Caco-2 (cell line): ENCODE measurements at regions not wholly inside any gene's neighbourhood (a gene's known extent, or its start where the extent isn't known, plus 50 kb on each side); places are given as distances from the start of the nearest gene placed in this dataset.
A peak's percentile ranks its signal among the peaks of the same experiment; 100 is the strongest.

Experiments
- BruUV-seq: library from RNA; stranded (reverse); fragments of 400-500 nt; replicated peaks from 2 replicates; lab custom pipeline; 2021; lab: Mats Ljungman, UMichigan
- CTCF ChIA-PET: fragments of 300-600 bp; sonication (Branson Sonifier 250); formaldehyde crosslinking; loops from one replicate; lab custom pipeline; 2022; ENCODE audit warnings: antibody characterized with exemption; lab: Charles Lee
- POLR2A ChIA-PET: fragments of 300-600 bp; sonication (Branson Sonifier 250); formaldehyde crosslinking; loops from one replicate; lab custom pipeline; 2022; ENCODE audit warnings: antibody characterized with exemption; lab: Charles Lee
- DNase-seq, 2 experiments: peaks; one replicate each; pipeline versions ENCODE4 v3.0.0 to v3.0.0-alpha.2; 2020 to 2022
- H3K27me3 ChIP-seq: replicated peaks from 2 replicates; pipeline ENCODE4 v1.6.0; 2011; ENCODE audit warnings: low read length; ENCODE audit not compliant: control insufficient read depth, insufficient read depth
- H3K36me3 ChIP-seq: 2 replicates; pipeline ENCODE4 v1.5.1; 2011; ENCODE audit warnings: low read length; ENCODE audit not compliant: control insufficient read depth, insufficient read depth
- H3K4me1 ChIP-seq: fragments of 250-450 bp; sonication (Bioruptor Pico); 2 replicates; pipeline ENCODE4 v1.5.1; 2020; ENCODE audit warnings: mild to moderate bottlenecking
- H3K4me3 ChIP-seq: 2 replicates; pipeline ENCODE4 v1.5.1; 2011; ENCODE audit warnings: low read depth, mild to moderate bottlenecking, control low read depth, low read length
- H3K9me3 ChIP-seq: fragments of 250-450 bp; sonication (Bioruptor Pico); 2 replicates; pipeline ENCODE4 v1.5.1; 2020; ENCODE audit warnings: mild to moderate bottlenecking, moderate library complexity
- H3K27ac Mint-ChIP-seq: one replicate; pipeline ENCODE4 v1.8.0; 2022; ENCODE audit warnings: mixed read lengths; ENCODE audit not compliant: unreplicated experiment
- H3K27me3 Mint-ChIP-seq: one replicate; pipeline ENCODE4 v1.8.0; 2022; ENCODE audit warnings: mixed read lengths; ENCODE audit not compliant: insufficient read depth, unreplicated experiment
- H3K36me3 Mint-ChIP-seq: one replicate; pipeline ENCODE4 v1.8.0; 2022; ENCODE audit warnings: mild to moderate bottlenecking, mixed read lengths; ENCODE audit not compliant: insufficient read depth, unreplicated experiment
- H3K4me1 Mint-ChIP-seq: one replicate; pipeline ENCODE4 v1.8.0; 2022; ENCODE audit warnings: low read depth, mixed read lengths; ENCODE audit not compliant: unreplicated experiment
- H3K4me3 Mint-ChIP-seq: one replicate; pipeline ENCODE4 v1.8.0; 2022; ENCODE audit warnings: mild to moderate bottlenecking, moderate library complexity, mixed read lengths; ENCODE audit not compliant: unreplicated experiment
- H3K9me3 Mint-ChIP-seq: one replicate; pipeline ENCODE4 v1.8.0; 2022; ENCODE audit warnings: mixed read lengths; ENCODE audit not compliant: unreplicated experiment
- CTCF ChIP-seq, 2 experiments: fragments of 200-600 bp in 1 of 2; IDR thresholded peaks; 1 replicate in 1 of 2; 2 replicates in 1 of 2; pipeline versions ENCODE4 v1.5.1 to v1.8.0; 2011 to 2022; ENCODE audit warnings: antibody characterized with exemption in 1 of 2, control low read depth in 1 of 2, inconsistent platforms in 1 of 2, low read depth in 1 of 2, low read length in 1 of 2, mild to moderate bottlenecking in 1 of 2, moderate library complexity in 1 of 2; ENCODE audit not compliant: insufficient read depth in 1 of 2, severe bottlenecking in 1 of 2, unreplicated experiment in 1 of 2
- intact Hi-C: fragments of 100-400 bp; cut with micrococcal nuclease; formaldehyde crosslinking; loops from one replicate; pipeline ENCODE4 v1.10.0; 2022; ENCODE audit not compliant: unreplicated experiment

GRCh38 chr11:32297611-32298011 lies 137.7 kb downstream of the WT1 start:
- H3K4me3 Mint-ChIP-seq, result no peak overlapping the region
- BruUV-seq, result no TSS peak
- no peak overlapping the region for H3K27ac Mint-ChIP-seq
- no peaks in the 10 kb centered on the region for H3K36me3 Mint-ChIP-seq
- H3K4me1 Mint-ChIP-seq, result no peaks in the 10 kb centered on the region
- H3K27me3 Mint-ChIP-seq, result peaks cover 6% of the 10 kb centered on the region
- ChIA-PET CTCF (interaction anchor here (0.6 to 1.0 kb wide), 4 partner anchors 26 to 900 kb away, joined by 3 to 4 read pairs (median 3); no protein-coding TSS in a partner anchor), POLR2A (no interaction called here)
- TF ChIP-seq CTCF (IDR thresholded peaks at IDR 0.05; ENCODE audit: insufficient read depth in 1 of 2, low read depth in 1 of 2, low read length in 1 of 2, severe bottlenecking in 1 of 2, unreplicated experiment in 1 of 2), result peak in 1 of 2 experiments; percentile 1
- intact Hi-C loops, result loop anchor here (5.0 kb wide), 1 partner anchor 120 kb away; no protein-coding TSS in a partner anchor
- H3K4me1 ChIP-seq, result no peaks in the 10 kb centered on the region
- H3K36me3 ChIP-seq, result no peaks in the 10 kb centered on the region
- H3K9me3 Mint-ChIP-seq, result no peaks in the 10 kb centered on the region
- no peak overlapping the region for H3K4me3 ChIP-seq
- no peak for DNase-seq
- no peaks in the 10 kb centered on the region for H3K27me3 ChIP-seq
- peaks cover 5% of the 10 kb centered on the region; the same call in 1 of the 2 replicates for H3K9me3 ChIP-seq

GRCh38 chr11:32302826-32303225 lies 132.5 kb downstream of the WT1 start:
- Mint-ChIP-seq H3K4me3 (no peak overlapping the region), H3K4me1 (no peaks in the 10 kb centered on the region), H3K27ac (no peak overlapping the region), H3K36me3 (no peaks in the 10 kb centered on the region), H3K27me3 (no peaks in the 10 kb centered on the region), H3K9me3 (no peaks in the 10 kb centered on the region)
- H3K36me3 ChIP-seq, result no peaks in the 10 kb centered on the region
- intact Hi-C loops, result no loop called here
- no peaks in the 10 kb centered on the region for H3K27me3 ChIP-seq
- no peak for TF ChIP-seq CTCF (IDR thresholded peaks at IDR 0.05; ENCODE audit: insufficient read depth in 1 of 2, low read depth in 1 of 2, low read length in 1 of 2, severe bottlenecking in 1 of 2, unreplicated experiment in 1 of 2)
- POLR2A ChIA-PET, result no interaction called here
- no peak for DNase-seq
- no peak overlapping the region for H3K4me3 ChIP-seq
- CTCF ChIA-PET, result no interaction called here
- no TSS peak for BruUV-seq
- no peaks in the 10 kb centered on the region for H3K4me1 ChIP-seq
- no peaks in the 10 kb centered on the region for H3K9me3 ChIP-seq

GRCh38 chr11:32304521-32304920 lies 130.8 kb downstream of the WT1 start:
- BruUV-seq, result no TSS peak
- Mint-ChIP-seq H3K9me3 (no peaks in the 10 kb centered on the region), H3K27me3 (no peaks in the 10 kb centered on the region), H3K4me1 (no peaks in the 10 kb centered on the region), H3K36me3 (no peaks in the 10 kb centered on the region), H3K4me3 (no peak overlapping the region), H3K27ac (no peak overlapping the region)
- TF ChIP-seq CTCF (IDR thresholded peaks at IDR 0.05; ENCODE audit: insufficient read depth in 1 of 2, low read depth in 1 of 2, low read length in 1 of 2, severe bottlenecking in 1 of 2, unreplicated experiment in 1 of 2), result no peak
- Histone ChIP-seq H3K4me1 (no peaks in the 10 kb centered on the region), H3K4me3 (no peak overlapping the region), H3K9me3 (no peaks in the 10 kb centered on the region), H3K36me3 (no peaks in the 10 kb centered on the region), H3K27me3 (no peaks in the 10 kb centered on the region)
- ChIA-PET POLR2A (no interaction called here), CTCF (interaction anchor here (0.6 kb wide), 1 partner anchor 1957 kb away, joined by 3 read pairs; no protein-coding TSS in a partner anchor)
- intact Hi-C loops, result no loop called here
- no peak for DNase-seq
